IPS-18a (cell line): ENCODE measurements at regions not wholly inside any gene's neighbourhood (a gene's known extent, or its start where the extent isn't known, plus 50 kb on each side); places are given as distances from the start of the nearest gene placed in this dataset.

Experiments
- H3K27ac ChIP-seq: one replicate; pipeline ENCODE4 v1.5.1; 2013; ENCODE audit warnings: low read length
- H3K27me3 ChIP-seq: one replicate; pipeline ENCODE4 v1.6.1; 2013; ENCODE audit warnings: mild to moderate bottlenecking, low read length; ENCODE audit not compliant: control insufficient read depth, insufficient read depth
- H3K36me3 ChIP-seq: one replicate; pipeline ENCODE4 v1.6.1; 2013; ENCODE audit warnings: low read depth, low read length; ENCODE audit not compliant: control insufficient read depth
- H3K4me1 ChIP-seq: one replicate; pipeline ENCODE4 v1.6.1; 2013; ENCODE audit warnings: low read depth, low read length; ENCODE audit not compliant: control insufficient read depth
- H3K4me3 ChIP-seq: one replicate; pipeline ENCODE4 v1.5.1; 2013; ENCODE audit warnings: low read length
- H3K9ac ChIP-seq: one replicate; pipeline ENCODE4 v1.6.1; 2013; ENCODE audit warnings: mild to moderate bottlenecking, low read length, moderate library complexity
- H3K9me3 ChIP-seq: one replicate; pipeline ENCODE4 v1.6.1; 2013; ENCODE audit warnings: low read depth, low read length; ENCODE audit not compliant: control insufficient read depth

- Histone ChIP-seq H3K4me3 (no peak overlapping the region), H3K27me3 (no peaks in the 10 kb centered on the region), H3K4me1 (peaks cover 9% of the 10 kb centered on the region), H3K9ac (no peak overlapping the region), H3K27ac (no peak overlapping the region), H3K9me3 (no peaks in the 10 kb centered on the region), H3K36me3 (no peaks in the 10 kb centered on the region)
Measured at GRCh38 chr12:107225635-107226034, 132.3 kb upstream of the CRY1 start.

GRCh38 chr12:107226126-107226525, 132.8 kb upstream of the CRY1 start:
- H3K9me3 ChIP-seq = no peaks in the 10 kb centered on the region
- H3K4me1 ChIP-seq = peaks cover 9% of the 10 kb centered on the region
- H3K27me3 ChIP-seq = no peaks in the 10 kb centered on the region
- no peak overlapping the region for H3K27ac ChIP-seq
- no peak overlapping the region for H3K4me3 ChIP-seq
- no peak overlapping the region for H3K9ac ChIP-seq
- H3K36me3 ChIP-seq = no peaks in the 10 kb centered on the region

- Histone ChIP-seq H3K27me3 (no peaks in the 10 kb centered on the region), H3K4me3 (no peak overlapping the region), H3K4me1 (peaks cover 9% of the 10 kb centered on the region)
Measured at GRCh38 chr12:107228076-107228475, 134.7 kb upstream of the CRY1 start.

GRCh38 chr12:107229827-107230226, 136.5 kb upstream of the CRY1 start:
- H3K4me1 ChIP-seq = peaks cover 13% of the 10 kb centered on the region
- no peaks in the 10 kb centered on the region for H3K9me3 ChIP-seq
- no peak overlapping the region for H3K27ac ChIP-seq
- H3K9ac ChIP-seq = no peak overlapping the region
- no peaks in the 10 kb centered on the region for H3K27me3 ChIP-seq
- no peak overlapping the region for H3K4me3 ChIP-seq
- H3K36me3 ChIP-seq = no peaks in the 10 kb centered on the region

More at GRCh38 chr12:107228076-107228475, 134.7 kb upstream of the CRY1 start:
- Histone ChIP-seq H3K27ac (no peak overlapping the region), H3K9me3 (no peaks in the 10 kb centered on the region), H3K36me3 (no peaks in the 10 kb centered on the region), H3K9ac (no peak overlapping the region)

GRCh38 chr12:107231303-107231702, 138.0 kb upstream of the CRY1 start:
- Histone ChIP-seq H3K9me3 (no peaks in the 10 kb centered on the region), H3K9ac (no peak overlapping the region), H3K4me1 (peaks cover 3% of the 10 kb centered on the region), H3K36me3 (no peaks in the 10 kb centered on the region), H3K4me3 (no peak overlapping the region), H3K27ac (no peak overlapping the region), H3K27me3 (no peaks in the 10 kb centered on the region)

- Histone ChIP-seq H3K36me3 (no peaks in the 10 kb centered on the region), H3K27ac (no peak overlapping the region), H3K27me3 (no peaks in the 10 kb centered on the region), H3K9ac (no peak overlapping the region), H3K4me3 (no peak overlapping the region), H3K9me3 (no peaks in the 10 kb centered on the region), H3K4me1 (peaks cover 3% of the 10 kb centered on the region)
Measured at GRCh38 chr12:107233551-107233950, 140.2 kb upstream of the CRY1 start.

GRCh38 chr12:107235600-107235999, 142.3 kb upstream of the CRY1 start:
- Histone ChIP-seq H3K27ac (no peak overlapping the region), H3K36me3 (no peaks in the 10 kb centered on the region), H3K9ac (no peak overlapping the region), H3K4me1 (peaks cover 3% of the 10 kb centered on the region), H3K27me3 (no peaks in the 10 kb centered on the region), H3K4me3 (no peak overlapping the region), H3K9me3 (no peaks in the 10 kb centered on the region)

- Histone ChIP-seq H3K36me3 (no peaks in the 10 kb centered on the region), H3K9me3 (no peaks in the 10 kb centered on the region), H3K27me3 (no peaks in the 10 kb centered on the region), H3K4me1 (peaks cover 3% of the 10 kb centered on the region), H3K4me3 (no peak overlapping the region), H3K9ac (no peak overlapping the region), H3K27ac (no peak overlapping the region)
Measured at GRCh38 chr12:107236824-107237511, 143.6 kb upstream of the CRY1 start.

GRCh38 chr12:107238296-107238695, 144.9 kb upstream of the CRY1 start:
- Histone ChIP-seq H3K27me3 (no peaks in the 10 kb centered on the region), H3K4me3 (no peak overlapping the region), H3K9ac (no peak overlapping the region), H3K4me1 (peaks cover 3% of the 10 kb centered on the region), H3K27ac (no peak overlapping the region), H3K36me3 (no peaks in the 10 kb centered on the region), H3K9me3 (no peaks in the 10 kb centered on the region)

GRCh38 chr12:107241411-107241810, 148.1 kb upstream of the CRY1 start:
- Histone ChIP-seq H3K4me3 (no peak overlapping the region), H3K9ac (no peak overlapping the region), H3K9me3 (no peaks in the 10 kb centered on the region), H3K4me1 (no peaks in the 10 kb centered on the region), H3K27me3 (no peaks in the 10 kb centered on the region), H3K27ac (no peak overlapping the region), H3K36me3 (no peaks in the 10 kb centered on the region)

GRCh38 chr12:107242189-107242588, 148.8 kb upstream of the CRY1 start:
- H3K9ac ChIP-seq = no peak overlapping the region
- H3K36me3 ChIP-seq = no peaks in the 10 kb centered on the region
- no peak overlapping the region for H3K4me3 ChIP-seq
- H3K4me1 ChIP-seq = no peaks in the 10 kb centered on the region
- no peak overlapping the region for H3K27ac ChIP-seq
- H3K27me3 ChIP-seq = no peaks in the 10 kb centered on the region
- no peaks in the 10 kb centered on the region for H3K9me3 ChIP-seq

GRCh38 chr12:107243341-107243740, 150.0 kb upstream of the CRY1 start:
- Histone ChIP-seq H3K4me1 (no peaks in the 10 kb centered on the region), H3K9me3 (no peaks in the 10 kb centered on the region)

More at GRCh38 chr12:107243341-107243740, 150.0 kb upstream of the CRY1 start:
- H3K27me3 ChIP-seq = no peaks in the 10 kb centered on the region
- H3K4me3 ChIP-seq = no peak overlapping the region
- H3K9ac ChIP-seq = no peak overlapping the region
- H3K36me3 ChIP-seq = no peaks in the 10 kb centered on the region
- no peak overlapping the region for H3K27ac ChIP-seq
